HG03442 (cell line): ENCODE measurements at regions not wholly inside any gene's neighbourhood (a gene's known extent, or its start where the extent isn't known, plus 50 kb on each side); places are given as distances from the start of the nearest gene placed in this dataset.
"Not testable (repeated sequence)": the region's sequence is repeated elsewhere in the genome, so short reads cannot be mapped to it uniquely, and the experiment has no call there.

ENCODE experiments used
- ATAC-seq: cut with Tn5 transposase; IDR thresholded peaks from one replicate; pipeline ENCODE4 v1.9.1; 2021; ENCODE audit warnings: mild to moderate bottlenecking, moderate library complexity; ENCODE audit not compliant: unreplicated experiment

DNA sequence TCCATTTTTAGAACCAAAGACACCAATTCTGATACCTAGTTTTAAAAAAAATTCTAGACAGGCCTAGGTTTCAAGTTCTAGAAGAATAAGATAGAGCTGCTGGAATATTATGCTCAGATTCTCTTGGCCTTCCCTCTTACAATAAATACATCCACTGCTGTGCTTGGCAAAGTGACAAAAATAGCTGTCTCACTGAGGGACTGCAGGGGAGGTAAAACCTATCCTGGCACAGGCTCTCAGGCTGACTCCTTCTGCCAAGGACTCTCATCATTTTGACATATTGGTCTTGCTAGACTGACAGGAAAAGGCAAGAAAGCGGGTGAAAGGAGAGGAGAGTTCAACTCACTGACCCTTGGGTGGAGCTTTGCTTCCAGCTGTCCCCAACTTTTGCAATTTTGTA lies 197.0 kb upstream of the LHX8 start:
- ATAC-seq = no peak

DNA sequence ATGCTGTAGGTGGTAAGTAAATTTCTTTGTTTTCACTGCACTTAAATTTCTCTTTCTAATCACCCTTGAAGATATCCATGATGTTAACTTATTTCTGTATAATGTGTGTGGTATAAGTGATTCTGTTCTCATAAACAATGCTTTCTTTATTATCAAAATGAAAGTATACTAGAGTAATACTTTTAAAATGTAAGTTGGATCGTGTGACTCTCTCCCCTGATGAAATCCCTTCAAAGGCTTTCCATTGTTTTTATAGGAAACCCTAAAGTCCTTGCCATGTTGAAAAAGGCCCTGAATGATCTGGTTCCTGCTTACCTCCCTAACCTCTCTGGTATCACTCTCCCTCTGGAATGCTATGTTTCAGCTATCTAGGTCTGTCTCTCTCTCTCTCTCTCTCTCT lies 191.1 kb upstream of the LHX8 start:
- no peak for ATAC-seq

DNA sequence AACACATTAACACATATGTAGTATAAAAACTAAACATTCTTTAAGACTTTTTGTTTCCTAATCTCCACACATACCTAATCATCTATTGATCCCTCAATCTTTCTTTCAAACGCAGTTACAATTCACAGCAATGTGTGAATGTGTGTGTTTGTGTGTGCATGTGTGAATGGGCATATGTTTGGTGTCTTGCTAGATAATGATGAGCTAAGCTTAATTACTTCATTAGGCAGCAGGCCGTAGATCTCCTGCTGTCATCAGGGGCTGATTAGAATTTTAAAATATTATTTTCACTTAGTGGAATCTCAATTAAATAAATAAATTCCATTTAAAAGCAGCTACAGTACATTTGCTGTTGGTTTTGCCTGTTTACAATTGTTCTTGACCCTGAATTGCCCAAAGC lies 187.8 kb upstream of the LHX8 start:
- no peak for ATAC-seq

DNA sequence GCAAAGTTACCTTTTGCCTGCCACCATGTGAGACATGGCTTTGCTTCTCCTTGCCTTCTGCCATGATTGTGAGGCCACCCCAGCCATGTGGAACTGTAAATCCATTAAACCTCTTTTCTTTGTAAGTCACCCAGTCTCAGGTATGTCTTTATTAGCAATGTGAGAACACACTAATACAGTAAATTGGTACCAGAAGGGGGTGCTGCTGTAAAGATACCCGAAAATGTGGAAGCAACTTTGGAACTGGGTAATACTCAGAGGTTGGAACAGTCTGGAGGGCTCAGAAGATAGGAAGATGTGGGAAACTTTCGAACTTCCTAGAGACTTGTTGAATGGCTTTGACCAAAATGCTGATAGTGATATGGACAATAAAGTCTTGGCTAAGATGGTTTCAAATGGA lies 184.8 kb upstream of the LHX8 start:
- not testable (repeated sequence) for ATAC-seq

DNA sequence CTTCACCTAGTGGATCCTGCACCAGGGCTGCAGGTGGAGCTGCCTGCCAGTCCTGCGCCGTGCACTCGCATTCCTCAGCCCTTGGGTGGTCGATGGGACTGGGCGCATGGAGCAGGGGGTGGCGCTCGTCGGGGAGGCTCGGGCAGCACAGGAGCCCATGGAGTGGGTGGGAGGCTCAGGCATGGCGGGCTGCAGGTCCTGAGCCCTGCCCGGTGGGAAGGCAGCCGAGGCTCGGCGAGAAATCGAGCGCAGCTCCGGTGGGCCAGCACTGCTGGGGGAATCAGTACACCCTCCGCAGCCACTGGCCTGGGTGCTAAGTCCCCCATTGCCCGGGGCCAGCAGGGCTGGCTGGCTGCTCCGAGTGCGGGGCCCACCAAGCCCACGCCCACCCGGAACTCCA lies 182.2 kb upstream of the LHX8 start:
- not testable (repeated sequence) for ATAC-seq

DNA sequence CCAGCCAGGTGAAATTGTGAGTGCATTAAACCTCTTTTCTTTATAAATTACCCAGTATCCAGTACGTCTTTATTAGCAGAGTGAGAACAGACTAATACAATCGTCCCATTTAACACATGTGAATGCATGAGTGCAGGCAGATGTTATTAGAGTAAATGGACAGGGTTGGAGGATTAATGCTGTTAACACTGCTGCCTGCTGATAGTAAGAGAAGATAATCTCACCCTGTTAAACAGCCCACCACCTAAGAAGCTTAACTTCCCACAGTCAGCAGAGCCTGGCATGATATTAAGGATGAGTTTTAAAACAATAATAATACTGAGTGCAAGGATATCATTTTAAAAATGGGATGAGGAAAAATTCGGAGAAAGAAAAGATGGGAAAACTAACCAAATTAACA lies 181.4 kb upstream of the LHX8 start:
- ATAC-seq = no peak

DNA sequence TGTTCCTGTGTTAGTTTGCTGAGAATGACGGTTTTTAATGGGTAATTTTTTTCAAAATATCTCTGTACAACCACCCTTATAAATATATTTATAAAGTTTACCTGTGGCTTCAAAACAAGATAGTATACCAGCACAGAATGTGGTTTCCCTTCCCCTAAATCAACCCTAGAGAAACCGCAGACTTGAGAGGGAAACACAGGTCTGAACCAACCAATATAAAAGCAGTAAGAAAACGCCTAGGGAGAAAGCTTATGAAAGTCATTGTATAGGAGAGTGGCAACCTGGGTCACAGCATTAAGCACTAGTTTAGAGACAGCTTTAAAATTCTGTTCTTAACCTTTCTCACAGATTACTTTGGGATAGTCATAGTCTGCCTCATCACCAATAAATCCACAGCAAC lies 180.6 kb upstream of the LHX8 start:
- no peak for ATAC-seq

DNA sequence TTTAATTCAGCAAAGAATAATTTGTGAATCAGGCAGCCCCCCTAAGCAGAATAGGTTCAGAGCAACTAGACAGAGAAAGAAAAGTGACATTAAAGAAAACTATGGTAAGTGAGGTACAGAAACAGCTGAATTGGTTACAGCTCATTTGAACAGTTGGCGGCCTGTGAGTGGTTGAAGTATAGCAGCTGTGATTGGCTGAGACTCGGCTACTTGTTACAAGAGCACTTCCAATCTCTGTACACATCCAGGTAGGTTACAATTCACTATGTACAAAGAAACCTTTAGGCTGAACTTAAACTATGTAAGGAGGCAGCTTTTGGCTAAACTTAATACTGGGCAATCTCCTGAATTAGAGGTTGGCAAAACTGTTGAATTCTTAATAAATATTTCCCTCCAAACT lies 171.1 kb upstream of the LHX8 start:
- no peak for ATAC-seq

DNA sequence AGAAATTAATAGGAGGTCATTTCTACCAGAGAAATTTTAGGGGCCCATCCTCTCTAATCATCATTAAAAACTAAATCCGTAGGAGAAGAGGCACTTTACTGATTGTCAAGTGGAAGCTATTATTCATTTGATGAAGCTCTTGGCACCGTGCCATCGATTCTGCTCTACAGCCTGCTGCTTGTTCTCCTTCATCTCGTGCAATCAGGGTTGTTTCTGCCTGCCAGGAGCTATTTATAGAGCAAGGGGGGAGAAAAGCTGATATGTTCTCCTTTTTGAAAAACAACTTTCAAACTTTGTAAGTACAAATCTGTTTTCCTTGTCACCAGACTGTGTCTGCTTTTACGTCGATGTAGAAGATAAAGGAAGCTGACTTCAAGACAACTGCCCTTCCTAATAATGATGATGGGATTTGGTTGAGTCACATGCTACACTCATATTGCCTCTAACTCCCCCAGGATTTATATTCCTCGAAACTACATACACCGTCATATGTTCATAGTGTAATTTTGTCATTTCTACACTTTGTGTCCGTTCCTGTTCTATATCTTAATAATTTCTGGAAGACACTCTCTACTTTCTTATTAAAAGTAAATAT lies 169.6 kb upstream of the LHX8 start:
- no peak for ATAC-seq

DNA sequence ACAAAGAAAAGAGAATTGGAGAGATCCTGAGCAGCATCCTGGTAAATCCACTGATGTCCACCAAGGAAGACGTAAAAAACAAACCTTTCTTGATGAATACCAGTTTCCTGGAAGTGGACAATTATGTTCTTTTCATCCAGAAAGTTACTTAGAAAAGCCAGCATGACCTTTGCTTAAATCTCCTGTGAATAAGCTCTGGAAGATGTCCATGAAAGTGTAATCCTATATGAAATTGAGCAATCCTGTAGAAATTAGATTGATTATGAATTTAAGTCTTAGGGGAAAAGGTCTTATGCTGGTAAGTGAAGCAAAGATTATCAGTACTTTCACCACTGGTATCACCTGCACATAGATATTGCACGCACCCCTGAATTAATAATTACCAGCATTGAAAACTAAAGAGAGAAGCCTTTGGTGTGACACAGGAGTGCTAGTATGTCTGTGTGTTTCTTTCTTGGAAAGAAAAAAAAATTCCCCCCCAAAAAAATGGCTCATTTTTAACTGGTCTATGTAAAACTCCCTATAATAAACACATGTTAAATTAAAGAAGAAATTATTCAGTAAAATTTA lies 164.5 kb upstream of the LHX8 start:
- ATAC-seq = no peak

DNA sequence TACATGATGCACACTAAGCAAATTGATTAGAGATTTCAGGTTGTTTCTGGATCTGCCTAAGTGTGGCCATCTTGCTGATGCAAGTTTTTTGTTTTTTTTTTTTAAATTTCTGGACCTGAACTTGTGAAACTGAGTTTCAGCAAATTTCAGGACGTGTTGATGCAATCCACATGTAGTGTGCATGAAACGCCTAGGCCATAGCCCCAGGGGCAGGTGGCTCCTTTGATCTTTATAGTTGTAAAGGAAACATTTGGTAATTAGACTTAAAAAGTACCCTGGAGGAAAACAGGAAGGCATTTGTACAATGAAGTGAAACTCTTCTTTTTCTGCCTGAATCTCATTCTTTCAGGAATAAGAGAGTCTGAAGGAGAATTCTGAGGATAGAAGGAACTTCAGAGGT lies 162.2 kb upstream of the LHX8 start:
- no peak for ATAC-seq

DNA sequence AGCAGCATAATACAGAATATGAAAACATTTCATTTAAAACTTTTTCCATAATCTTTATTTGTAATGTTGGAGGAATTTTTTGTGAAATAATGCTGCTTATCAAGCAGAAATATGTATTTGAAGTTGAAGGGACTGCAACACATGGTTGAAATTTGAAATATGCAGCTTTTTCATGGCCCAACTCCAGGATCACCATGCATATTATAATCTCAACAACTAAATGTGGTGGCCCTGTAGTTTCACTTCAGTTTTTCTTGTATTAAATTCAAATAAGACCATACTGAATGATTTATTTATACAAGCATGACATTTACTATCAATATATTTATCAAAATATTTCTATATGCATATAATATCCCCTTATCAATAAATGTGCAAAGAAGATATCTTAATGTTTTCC lies 157.7 kb upstream of the LHX8 start:
- no peak for ATAC-seq

DNA sequence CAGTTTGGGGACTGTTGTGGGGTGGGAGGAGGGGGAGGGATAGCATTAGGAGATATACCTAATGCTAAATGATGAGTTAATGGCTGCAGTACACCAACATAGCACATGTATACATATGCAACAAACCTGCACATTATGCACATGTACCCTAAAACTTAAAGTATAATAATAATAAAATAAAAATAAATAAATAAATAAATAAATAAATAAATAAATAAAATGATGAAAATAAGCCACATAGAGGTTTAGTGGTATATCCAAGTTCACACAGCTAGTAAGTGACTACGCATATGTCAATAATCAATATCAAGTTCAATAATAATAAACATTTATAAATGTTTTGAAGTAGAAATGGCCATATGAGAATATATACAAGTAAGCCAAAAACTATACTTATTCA lies 141.7 kb upstream of the LHX8 start:
- ATAC-seq = not testable (repeated sequence)

DNA sequence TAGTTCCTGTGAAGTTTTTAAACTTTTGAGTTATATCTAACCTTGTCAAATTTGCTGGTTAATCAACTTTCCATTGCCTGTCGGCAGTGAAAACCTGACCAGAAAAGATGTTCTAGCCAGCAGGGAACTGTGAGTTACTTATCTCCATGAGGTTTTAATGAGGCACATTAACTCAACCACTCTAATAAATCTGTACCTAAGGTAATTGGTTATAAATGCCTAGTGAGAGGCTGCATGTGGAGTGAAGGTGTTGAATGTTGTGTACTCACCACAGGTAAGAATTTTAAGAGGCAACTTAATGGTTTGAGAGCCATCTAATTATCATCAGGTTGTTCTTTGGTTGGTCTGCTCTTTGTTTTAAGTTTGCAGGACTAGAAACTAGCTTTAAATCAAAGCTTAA lies 138.4 kb upstream of the LHX8 start:
- no peak for ATAC-seq

DNA sequence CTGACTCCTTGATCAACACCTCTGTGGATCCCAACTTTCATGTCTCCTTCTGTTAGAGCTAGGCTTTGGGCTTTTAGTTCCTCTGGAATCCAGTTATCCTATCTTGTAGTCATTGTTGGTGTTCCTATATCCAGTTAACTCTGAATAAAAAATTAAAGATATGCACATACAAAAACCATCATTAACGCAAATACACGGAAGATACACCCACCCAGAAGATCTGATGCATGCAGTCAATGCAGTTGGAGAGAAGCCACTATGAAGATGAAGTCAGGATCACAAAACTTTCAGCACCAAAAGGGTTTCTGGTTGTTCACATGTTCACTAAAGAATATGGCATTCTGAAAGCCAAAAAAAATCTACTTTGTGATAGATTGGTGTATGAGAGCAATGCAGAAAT lies 123.6 kb upstream of the LHX8 start:
- ATAC-seq = no peak

DNA sequence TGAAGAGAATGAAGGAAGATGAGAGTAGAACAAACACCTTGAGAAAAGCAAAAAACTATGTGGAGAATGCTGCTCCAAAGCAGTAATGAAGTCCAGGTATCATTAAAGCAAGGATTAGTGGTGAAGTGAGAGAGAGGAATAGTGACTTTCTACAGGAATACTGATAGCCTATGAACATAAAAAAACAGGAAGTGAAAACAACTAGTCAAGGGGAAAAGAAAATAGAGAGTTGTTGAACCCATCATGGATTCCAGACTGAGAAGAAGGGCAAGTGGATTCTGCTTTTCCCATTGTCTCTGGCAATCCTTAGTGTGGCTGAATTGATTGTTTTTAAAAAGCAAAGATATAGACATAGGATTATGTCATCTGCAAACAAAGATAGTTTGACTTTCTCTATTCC lies 119.9 kb upstream of the LHX8 start:
- ATAC-seq = no peak

DNA sequence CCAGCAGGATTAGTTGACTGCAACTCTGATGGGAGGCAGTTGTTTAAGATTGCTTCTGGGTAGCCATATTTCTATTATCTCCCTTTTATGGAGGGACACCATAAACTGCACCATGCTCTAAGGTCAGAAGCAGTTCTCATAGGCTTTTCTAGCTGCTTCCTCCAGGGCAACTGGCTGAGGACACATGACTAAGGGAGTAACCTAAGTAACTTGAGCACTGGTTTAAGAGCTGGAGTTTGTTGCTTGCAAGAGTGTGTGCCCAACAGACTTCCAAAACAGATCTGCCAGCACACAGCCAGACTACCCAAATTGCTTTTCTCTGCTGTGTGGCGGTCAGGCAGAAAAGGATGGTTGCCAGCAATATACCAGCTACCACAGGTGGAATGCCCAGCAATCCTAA lies 111.2 kb upstream of the LHX8 start:
- no peak for ATAC-seq

DNA sequence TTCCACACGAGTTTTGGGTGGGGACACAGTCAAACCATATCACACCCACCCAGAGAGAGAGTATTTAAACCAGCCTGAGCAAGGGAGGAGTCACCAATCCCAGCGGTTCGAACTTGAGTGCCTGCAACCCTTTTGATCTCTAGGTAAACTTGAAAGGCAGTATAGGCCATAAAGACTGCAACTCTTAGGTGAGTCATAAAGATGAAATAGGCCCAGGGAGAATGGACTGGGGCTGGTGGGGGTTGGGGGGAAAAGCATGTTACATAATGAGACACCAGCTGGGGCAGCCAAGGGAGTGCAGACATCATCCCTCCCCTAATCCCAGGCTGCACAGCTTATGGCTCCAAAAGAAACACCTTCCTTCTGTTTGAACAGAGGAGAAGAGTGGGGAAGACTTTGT lies 99.8 kb upstream of the LHX8 start:
- no peak for ATAC-seq

DNA sequence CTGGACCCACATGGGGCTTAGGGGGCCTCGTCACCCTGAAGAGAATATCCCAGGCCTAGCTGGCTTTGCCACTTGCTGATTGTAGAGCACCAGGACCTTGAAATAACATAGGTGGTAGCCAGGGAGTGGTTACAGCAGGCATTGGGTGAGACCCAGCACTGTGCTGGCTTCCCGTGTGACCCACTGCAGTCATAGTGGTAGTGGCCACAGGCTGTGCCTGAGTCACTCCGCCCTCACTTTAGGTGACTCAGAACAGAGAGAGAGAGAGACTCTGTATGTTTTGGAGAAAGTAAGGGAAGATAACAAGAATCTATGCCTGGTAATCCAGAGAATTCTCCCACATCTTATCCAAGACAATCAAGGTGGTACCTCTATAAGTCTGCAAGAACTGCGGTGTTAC lies 98.7 kb upstream of the LHX8 start:
- ATAC-seq = no peak

DNA sequence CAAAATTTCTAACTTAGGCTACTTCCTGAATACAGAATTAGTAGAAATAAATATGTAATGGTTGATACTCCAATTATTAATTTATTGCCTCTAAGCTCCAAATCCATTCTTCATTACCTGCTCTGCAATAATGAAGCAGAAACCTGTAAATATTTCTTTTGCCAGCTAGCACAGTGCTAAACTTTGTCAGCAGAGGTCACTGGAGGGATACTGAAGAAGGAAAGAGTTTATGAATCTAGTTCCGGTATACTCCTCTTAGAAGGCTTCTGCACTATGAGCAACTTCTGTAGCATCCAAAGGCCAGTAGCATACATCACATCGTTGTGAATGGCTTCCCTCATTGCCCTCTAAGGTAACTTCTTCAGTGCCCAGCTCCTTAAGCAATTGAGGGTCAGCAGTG lies 81.0 kb upstream of the LHX8 start:
- no peak for ATAC-seq

DNA sequence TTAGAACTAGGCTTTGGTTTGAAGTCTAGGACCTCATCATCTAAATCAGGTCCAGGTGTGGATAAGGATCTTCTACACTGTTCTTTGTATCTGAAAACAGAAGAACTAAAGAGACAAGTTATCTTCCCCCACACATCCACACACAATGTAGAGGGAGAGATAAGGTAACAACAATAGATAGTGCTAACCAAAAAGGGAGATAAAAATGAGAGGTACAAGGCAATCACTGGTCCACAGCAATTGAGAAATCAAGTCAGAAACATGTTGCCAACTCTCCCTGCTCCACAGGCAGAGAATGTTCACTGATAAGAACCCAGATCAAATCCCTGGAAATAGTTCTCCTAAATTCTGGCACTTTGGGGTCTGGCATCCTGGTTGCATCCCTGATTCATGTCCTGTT lies 75.8 kb upstream of the LHX8 start:
- no peak for ATAC-seq

DNA sequence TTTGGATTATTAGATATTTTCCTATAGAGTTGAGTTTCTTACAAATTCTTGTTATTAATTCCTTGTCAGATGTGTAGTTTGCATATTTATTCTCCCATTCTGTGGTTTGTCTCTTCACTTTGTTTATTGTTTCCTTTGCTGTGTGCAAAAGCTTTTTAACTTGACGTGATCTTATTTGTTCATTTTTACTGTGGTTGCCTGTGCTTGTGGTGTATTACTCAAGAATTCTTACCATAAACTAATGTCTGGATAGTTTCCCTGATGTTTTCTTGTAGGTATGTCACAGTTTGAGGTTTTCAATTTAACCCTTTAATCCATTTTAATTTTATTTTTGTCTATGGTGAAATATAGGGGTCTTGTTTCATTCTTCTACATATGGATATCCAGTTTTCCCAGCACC lies 72.1 kb upstream of the LHX8 start:
- no peak for ATAC-seq

DNA sequence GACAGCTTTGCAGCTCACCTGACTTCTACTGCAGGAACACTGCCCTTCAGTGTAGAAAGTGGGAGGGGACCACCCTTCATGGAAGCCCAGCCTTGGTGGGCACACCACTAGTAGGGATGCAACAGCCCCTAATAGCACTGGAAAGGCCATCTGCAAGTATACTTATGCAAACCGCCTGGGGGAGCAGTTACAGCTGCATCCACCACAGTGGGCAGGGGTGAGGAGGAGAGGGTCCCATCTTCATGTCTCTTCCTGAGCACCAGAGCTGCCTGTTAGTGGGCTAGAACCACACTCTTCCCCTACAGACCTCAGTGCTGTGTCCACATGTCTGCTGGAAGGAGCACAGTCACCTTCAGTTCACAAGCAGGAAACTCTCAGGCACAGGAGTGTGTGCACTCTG lies 66.2 kb upstream of the LHX8 start:
- ATAC-seq = no peak
